HepG2 (cell line): ENCODE measurements at regions not wholly inside any gene's neighbourhood (a gene's known extent, or its start where the extent isn't known, plus 50 kb on each side); places are given as distances from the start of the nearest gene placed in this dataset.

Experiments used
- ATAC-seq: fragments of 200-7000 bp; cut with Tn5 transposase; 3 replicates; pipeline ENCODE4 v1.9.1; 2020; ENCODE audit warnings: mild to moderate bottlenecking, moderate library complexity
- BruUV-seq: library from RNA; stranded (reverse); fragments of 400-500 nt; replicated peaks from 2 replicates; lab custom pipeline; 2021; lab: Mats Ljungman, UMichigan
- CTCF ChIA-PET: fragments of 300-600 bp; formaldehyde crosslinking; extraction: SDS; loops from one replicate; lab custom pipeline; 2021; ENCODE audit warnings: low total read pairs, inconsistent platforms, low intra/inter-chr PET ratio; lab: Yijun Ruan, JAX
- POLR2A ChIA-PET: fragments of 350-600 bp; sonication (Branson Sonifier 250); formaldehyde crosslinking; loops from one replicate; lab custom pipeline; 2020; ENCODE audit warnings: antibody characterized with exemption, inconsistent platforms; lab: Yijun Ruan, JAX
- DNase-seq: peaks from one replicate; pipeline ENCODE4 v3.0.0-alpha.2; 2015; ENCODE audit warnings: low spot score
- FAIRE-seq: peaks from 3 replicates; lab custom pipeline; 2011; peaks lifted over from hg19 to GRCh38; lab: Jason Lieb, UNC
- H2AFZ ChIP-seq: one replicate; pipeline ENCODE4 v1.6.1; 2011; ENCODE audit warnings: low read length, inconsistent platforms
- H3K27ac ChIP-seq: fragments of 300-600 bp; 3 replicates; pipeline ENCODE4 v1.8.0; 2011; ENCODE audit warnings: mixed run types, mild to moderate bottlenecking, mixed read lengths, low read length, inconsistent platforms; ENCODE audit not compliant: insufficient read depth; ENCODE audit errors: extremely low read length
- H3K27me3 ChIP-seq, 2 experiments: fragments of 200-600 bp in 1 of 2; 2 replicates in 1 of 2; 3 replicates in 1 of 2; pipeline versions ENCODE4 v1.6.0 to v1.8.0; 2011; ENCODE audit warnings: low read length in 2 of 2, mild to moderate bottlenecking in 2 of 2, moderate library complexity in 2 of 2, inconsistent platforms in 1 of 2; ENCODE audit not compliant: insufficient read depth in 2 of 2, control insufficient read depth in 1 of 2
- H3K36me3 ChIP-seq, 2 experiments: fragments of 200-600 bp in 1 of 2; replicated peaks in 1 of 2; 2 replicates in 1 of 2; 3 replicates in 1 of 2; pipeline versions ENCODE4 v1.5.1 to v1.8.0; 2011; ENCODE audit warnings: low read length in 2 of 2, inconsistent platforms in 1 of 2; ENCODE audit not compliant: insufficient read depth in 2 of 2, control insufficient read depth in 1 of 2
- H3K4me1 ChIP-seq: 2 replicates; pipeline ENCODE4 v1.5.1; 2012; ENCODE audit warnings: low read length, inconsistent platforms; ENCODE audit not compliant: insufficient read depth
- H3K4me2 ChIP-seq: 2 replicates; pipeline ENCODE4 v1.6.0; 2011; ENCODE audit warnings: low read depth, low read length, inconsistent platforms
- H3K4me3 ChIP-seq, 3 experiments: fragments of 200-600 bp in 1 of 3; sonication (generic), shearing (Covaris generic) in 1 of 3; replicated peaks in 1 of 3; 2 replicates each; pipeline ENCODE4 v1.5.1; 2011 to 2016; ENCODE audit warnings: low read length in 3 of 3, inconsistent platforms in 2 of 3, low read depth in 2 of 3, mild to moderate bottlenecking in 2 of 3, control low read depth in 1 of 3, mixed read lengths in 1 of 3; ENCODE audit not compliant: insufficient read depth in 1 of 3
- H3K79me2 ChIP-seq: one replicate; pipeline ENCODE4 v1.6.1; 2011; ENCODE audit warnings: low read length, inconsistent platforms; ENCODE audit not compliant: insufficient read depth
- H3K9ac ChIP-seq: 2 replicates; pipeline ENCODE4 v1.6.0; 2011; ENCODE audit warnings: mild to moderate bottlenecking, low read depth, low read length, inconsistent platforms; ENCODE audit not compliant: insufficient read depth
- H3K9me3 ChIP-seq: 2 replicates; pipeline ENCODE4 v1.5.1; 2012; ENCODE audit warnings: mild to moderate bottlenecking, low read length
- H4K20me1 ChIP-seq: 2 replicates; pipeline ENCODE4 v1.6.0; 2011; ENCODE audit warnings: inconsistent platforms, mild to moderate bottlenecking, low read length, moderate library complexity; ENCODE audit not compliant: insufficient read depth
- RCOR2 ChIP-seq: IDR thresholded peaks from 2 replicates; pipeline ENCODE4 v1.6.1; 2016; ENCODE audit warnings: missing biosample characterization, missing genetic modification reagents
- ZNF326 ChIP-seq: sonication (generic); formaldehyde crosslinking; IDR thresholded peaks from 2 replicates; pipeline ENCODE4 v1.4.0; 2020; ENCODE audit warnings: missing genetic modification reagents, borderline replicate concordance
- WGBS: methylation state at CpG from one replicate; pipeline ENCODE4 v1.1.6; 2017; ENCODE audit warnings: low lambda C conversion rate; 5-methylcytosine and 5-hydroxymethylcytosine counted together
- in situ Hi-C: cut with HindIII; loops from 2 replicates; pipeline ENCODE4 v1.10.0; 2017; ENCODE audit warnings: low pct_unique_long_range_greater_than_20kb; ENCODE audit not compliant: extremely low pct_ligation_motif_present
- intact Hi-C: fragments of 100-400 bp; cut with micrococcal nuclease; formaldehyde crosslinking; loops from one replicate; pipeline ENCODE4 v1.10.0; 2022; ENCODE audit not compliant: unreplicated experiment

DNA sequence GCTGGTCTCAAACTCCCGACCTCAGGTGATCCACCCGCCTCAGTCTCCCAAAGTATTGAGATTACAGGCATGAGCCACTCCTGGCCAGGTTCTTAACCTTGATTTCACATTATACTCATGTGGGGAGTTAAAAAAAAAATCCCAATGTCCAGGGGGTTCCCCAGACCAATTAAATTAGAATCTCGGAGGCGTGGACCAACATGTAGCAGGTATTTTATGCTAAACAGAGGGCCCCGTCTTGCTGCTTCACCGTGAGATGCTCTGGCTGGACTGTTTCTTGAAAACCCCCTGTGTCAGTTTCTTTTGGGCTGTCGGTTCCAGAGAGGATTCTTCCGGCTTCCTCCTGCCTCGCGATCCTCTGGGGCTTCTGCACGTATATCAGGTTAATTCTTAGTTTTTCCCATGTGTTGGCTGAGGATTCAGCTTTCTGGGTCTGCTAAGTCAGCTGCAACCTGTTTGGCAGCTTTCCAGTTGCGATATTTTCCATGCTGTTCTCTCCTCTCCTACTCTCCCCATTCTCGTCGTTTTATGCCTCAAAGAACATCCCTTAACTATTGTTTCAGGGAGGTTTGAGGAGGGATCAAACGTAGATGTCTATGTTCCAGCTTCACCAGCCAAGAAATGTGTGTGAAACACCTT lies 50.6 kb upstream of the ACCSL start:
- no TSS peak for BruUV-seq
- H3K27me3 ChIP-seq = peaks cover 6 to 37% of the 10 kb centered on the region in 2 experiments; a peak in 4 of 5 replicates
- H3K27ac ChIP-seq = no peak overlapping the region
- no peak overlapping the region for H2AFZ ChIP-seq
- H3K4me1 ChIP-seq = no peaks in the 10 kb centered on the region
- DNase-seq = no peak
- POLR2A ChIA-PET = no interaction called here
- no peak for FAIRE-seq
- H3K36me3 ChIP-seq = no peaks in the 10 kb centered on the region
- in situ Hi-C loops (no loop called here), intact Hi-C loops (no loop called here)
- H3K4me2 ChIP-seq = no peak overlapping the region
- no peaks in the 10 kb centered on the region for H3K79me2 ChIP-seq
- no peaks in the 10 kb centered on the region for H3K9me3 ChIP-seq
- no peak overlapping the region for H3K9ac ChIP-seq
- H3K4me3 ChIP-seq = no peak overlapping the region
- 11% methylated on average over 15 of the region's 15 CpGs for WGBS
- CTCF ChIA-PET = no interaction called here
- TF ChIP-seq RCOR2 (CRISPR knock-in tag) (no peak), ZNF326 (CRISPR knock-in tag) (no peak)
- ATAC-seq = no peak
- H4K20me1 ChIP-seq = no peaks in the 10 kb centered on the region
